Astrocyte of the cerebellum (primary cell): ENCODE measurements at regions not wholly inside any gene's neighbourhood (a gene's known extent, or its start where the extent isn't known, plus 50 kb on each side); places are given as distances from the start of the nearest gene placed in this dataset.

Source experiments
- DNase-seq: peaks from one replicate; pipeline ENCODE4 v3.0.0-alpha.2; 2011; ENCODE audit warnings: low read depth
- H3K4me3 ChIP-seq: 2 replicates; pipeline ENCODE4 v1.5.1; 2011; ENCODE audit warnings: mild to moderate bottlenecking, low read depth, low read length, moderate library complexity
- CTCF ChIP-seq: IDR thresholded peaks from 2 replicates; pipeline ENCODE4 v1.5.1; 2012; ENCODE audit warnings: low read length, low read depth, moderate library complexity, mild to moderate bottlenecking; ENCODE audit errors: missing control alignments
- in situ Hi-C: cut with HindIII; loops from 2 replicates; pipeline ENCODE4 v1.10.0; 2017; ENCODE audit warnings: low sequenced_read_pairs

- no peak for DNase-seq
- in situ Hi-C loops = no loop called here
- TF ChIP-seq CTCF = no peak
- H3K4me3 ChIP-seq = no peak overlapping the region
Measured at GRCh38 chr3:181805703-181806102, 94.0 kb downstream of the SOX2 start.

- in situ Hi-C loops = no loop called here
- no peak for TF ChIP-seq CTCF
- DNase-seq = no peak
- no peak overlapping the region for H3K4me3 ChIP-seq
Measured at GRCh38 chr3:181808053-181808452, 96.3 kb downstream of the SOX2 start.

- no peak overlapping the region for H3K4me3 ChIP-seq
- no peak for DNase-seq
- TF ChIP-seq CTCF = no peak
- in situ Hi-C loops = no loop called here
Measured at GRCh38 chr3:181823716-181824115, 112.0 kb downstream of the SOX2 start.

- no peak for TF ChIP-seq CTCF
- no peak for DNase-seq
- in situ Hi-C loops = no loop called here
- H3K4me3 ChIP-seq = no peak overlapping the region
Measured at GRCh38 chr3:181824961-181825360, 113.2 kb downstream of the SOX2 start.

GRCh38 chr3:181839039-181839915, 127.6 kb downstream of the SOX2 start:
- no peak for TF ChIP-seq CTCF
- no peak overlapping the region for H3K4me3 ChIP-seq
- in situ Hi-C loops = loop anchor here (5.0 kb wide), 1 partner anchor 93 kb away; no protein-coding TSS in a partner anchor
- DNase-seq = no peak

- no peak for TF ChIP-seq CTCF
- in situ Hi-C loops = loop anchor here (5.0 kb wide), 1 partner anchor 92 kb away; no protein-coding TSS in a partner anchor
- no peak overlapping the region for H3K4me3 ChIP-seq
- DNase-seq = no peak
Measured at GRCh38 chr3:181839916-181840297, 128.2 kb downstream of the SOX2 start.
